ENCODE measurements at regions not wholly inside any gene's neighbourhood (a gene's known extent, or its start where the extent isn't known, plus 50 kb on each side); places are given as distances from the start of the nearest gene placed in this dataset.

GRCh38 chr7:69334701-69335100 lies 263.6 kb upstream of the AUTS2 start:
- TF ChIP-seq CTCF (IDR thresholded peaks at IDR 0.05; ENCODE audit: low read depth, low read length) (no peak), EZH2phosphoT487 (IDR thresholded peaks at IDR 0.05; ENCODE audit: low read depth) (no peak)

Measured in OCI-LY3 (cell line).